PFSK-1 (cell line): ENCODE measurements at regions not wholly inside any gene's neighbourhood (a gene's known extent, or its start where the extent isn't known, plus 50 kb on each side); places are given as distances from the start of the nearest gene placed in this dataset.

Source experiments
- POLR2AphosphoS5 ChIP-seq: IDR thresholded peaks from 2 replicates; pipeline ENCODE4 v1.6.1; 2012; ENCODE audit warnings: low read depth, mild to moderate bottlenecking, control low read depth, low read length, moderate library complexity
- SIN3A ChIP-seq: IDR thresholded peaks from 2 replicates; pipeline ENCODE4 v1.6.1; 2012; ENCODE audit warnings: mild to moderate bottlenecking, low read length, moderate library complexity, borderline replicate concordance; ENCODE audit not compliant: insufficient read depth
- TAF1 ChIP-seq: IDR thresholded peaks from 2 replicates; pipeline ENCODE4 v1.6.1; 2012; ENCODE audit warnings: low read length, control low read depth, borderline replicate concordance; ENCODE audit not compliant: insufficient read depth
- TF ChIP-seq, protein P1 (sequence below), 2 experiments: IDR thresholded peaks; 2 replicates each; pipeline versions ENCODE4 v1.6.1 to v1.8.0; 2011 to 2012; ENCODE audit warnings: low read depth in 2 of 2, low read length in 2 of 2, control low read depth in 1 of 2, inconsistent platforms in 1 of 2, mild to moderate bottlenecking in 1 of 2, moderate library complexity in 1 of 2; ENCODE audit not compliant: insufficient read depth in 1 of 2

GRCh38 chr3:152196782-152197181 is 71.9 kb upstream of the MBNL1 start:
- no peak for TF ChIP-seq POLR2AphosphoS5
- TF ChIP-seq TAF1 = no peak
- no peak for TF ChIP-seq SIN3A
- TF ChIP-seq, protein P1, sequence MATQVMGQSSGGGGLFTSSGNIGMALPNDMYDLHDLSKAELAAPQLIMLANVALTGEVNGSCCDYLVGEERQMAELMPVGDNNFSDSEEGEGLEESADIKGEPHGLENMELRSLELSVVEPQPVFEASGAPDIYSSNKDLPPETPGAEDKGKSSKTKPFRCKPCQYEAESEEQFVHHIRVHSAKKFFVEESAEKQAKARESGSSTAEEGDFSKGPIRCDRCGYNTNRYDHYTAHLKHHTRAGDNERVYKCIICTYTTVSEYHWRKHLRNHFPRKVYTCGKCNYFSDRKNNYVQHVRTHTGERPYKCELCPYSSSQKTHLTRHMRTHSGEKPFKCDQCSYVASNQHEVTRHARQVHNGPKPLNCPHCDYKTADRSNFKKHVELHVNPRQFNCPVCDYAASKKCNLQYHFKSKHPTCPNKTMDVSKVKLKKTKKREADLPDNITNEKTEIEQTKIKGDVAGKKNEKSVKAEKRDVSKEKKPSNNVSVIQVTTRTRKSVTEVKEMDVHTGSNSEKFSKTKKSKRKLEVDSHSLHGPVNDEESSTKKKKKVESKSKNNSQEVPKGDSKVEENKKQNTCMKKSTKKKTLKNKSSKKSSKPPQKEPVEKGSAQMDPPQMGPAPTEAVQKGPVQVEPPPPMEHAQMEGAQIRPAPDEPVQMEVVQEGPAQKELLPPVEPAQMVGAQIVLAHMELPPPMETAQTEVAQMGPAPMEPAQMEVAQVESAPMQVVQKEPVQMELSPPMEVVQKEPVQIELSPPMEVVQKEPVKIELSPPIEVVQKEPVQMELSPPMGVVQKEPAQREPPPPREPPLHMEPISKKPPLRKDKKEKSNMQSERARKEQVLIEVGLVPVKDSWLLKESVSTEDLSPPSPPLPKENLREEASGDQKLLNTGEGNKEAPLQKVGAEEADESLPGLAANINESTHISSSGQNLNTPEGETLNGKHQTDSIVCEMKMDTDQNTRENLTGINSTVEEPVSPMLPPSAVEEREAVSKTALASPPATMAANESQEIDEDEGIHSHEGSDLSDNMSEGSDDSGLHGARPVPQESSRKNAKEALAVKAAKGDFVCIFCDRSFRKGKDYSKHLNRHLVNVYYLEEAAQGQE (IDR thresholded peaks at IDR 0.05; ENCODE audit: insufficient read depth in 1 of 2, low read depth in 2 of 2, low read length in 2 of 2) = no peak
